ENCODE measurements at regions not wholly inside any gene's neighbourhood (a gene's known extent, or its start where the extent isn't known, plus 50 kb on each side); places are given as distances from the start of the nearest gene placed in this dataset.

- no peak for TF ChIP-seq CTCF (tag by site-specific recombination; IDR thresholded peaks at IDR 0.05)
- no peak for TF ChIP-seq PRDM4 (tag by site-specific recombination; IDR thresholded peaks at IDR 0.05)
- TF ChIP-seq ZNF324 (tag by site-specific recombination; IDR thresholded peaks at IDR 0.05) = no peak
- TF ChIP-seq ZNF18 (tag by site-specific recombination; IDR thresholded peaks at IDR 0.05) = no peak
- TF ChIP-seq YY1 (tag by site-specific recombination; IDR thresholded peaks at IDR 0.05) = no peak
- TF ChIP-seq ZNF677 (tag by site-specific recombination; IDR thresholded peaks at IDR 0.05) = no peak
- no peak for TF ChIP-seq ZNF776 (tag by site-specific recombination; IDR thresholded peaks at IDR 0.05; ENCODE audit: borderline replicate concordance)
- no peak for TF ChIP-seq TCF7L2 (IDR thresholded peaks at IDR 0.05; ENCODE audit: borderline replicate concordance, low read depth, low read length)
- TF ChIP-seq ZNF423 (tag by site-specific recombination; IDR thresholded peaks at IDR 0.05) = no peak
- no peak for TF ChIP-seq ZNF792 (tag by site-specific recombination; IDR thresholded peaks at IDR 0.05)
- no peak for TF ChIP-seq REST (tag by site-specific recombination; IDR thresholded peaks at IDR 0.05)
- no peak for TF ChIP-seq ZNF449 (tag by site-specific recombination; IDR thresholded peaks at IDR 0.05)
- no peak for TF ChIP-seq ZNF660 (tag by site-specific recombination; IDR thresholded peaks at IDR 0.05)
- TF ChIP-seq ZNF138 (tag by site-specific recombination; IDR thresholded peaks at IDR 0.05; ENCODE audit: borderline replicate concordance) = no peak
These were observed 786.1 kb downstream of the TMTC2 start for GRCh38 chr12:83472772-83473171.
